ENCODE measurements at regions not wholly inside any gene's neighbourhood (a gene's known extent, or its start where the extent isn't known, plus 50 kb on each side); places are given as distances from the start of the nearest gene placed in this dataset.

DNA sequence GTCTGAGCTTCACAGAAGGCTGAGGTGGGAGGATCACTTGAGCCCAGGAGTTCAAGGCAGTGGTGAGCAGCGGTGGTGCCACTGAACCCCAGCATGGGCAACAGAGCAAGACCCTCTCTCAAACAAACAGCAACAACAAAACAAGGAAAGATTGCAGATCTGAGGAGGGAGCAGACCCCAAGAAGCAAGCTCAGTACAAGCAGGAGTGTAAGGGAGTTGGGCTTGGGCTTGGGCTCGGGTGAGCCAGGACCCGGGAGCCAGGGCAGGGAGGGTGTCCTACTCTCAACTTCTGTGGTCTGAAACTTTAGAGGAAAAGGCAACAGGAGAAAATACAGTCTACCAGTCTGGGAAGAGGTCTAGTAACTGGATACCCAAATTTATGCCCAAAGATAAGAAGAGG, 92.0 kb upstream of the RAB12 start:
- TF ChIP-seq MYC (IDR thresholded peaks at IDR 0.05; ENCODE audit: low read depth, low read length) = no peak
- no peak for TF ChIP-seq CTCF (IDR thresholded peaks at IDR 0.05; ENCODE audit: low read depth, low read length)
